SK-N-SH (cell line): ENCODE measurements at regions not wholly inside any gene's neighbourhood (a gene's known extent, or its start where the extent isn't known, plus 50 kb on each side); places are given as distances from the start of the nearest gene placed in this dataset.

Experiments
- CTCF ChIA-PET: fragments of 300-600, 350-600 bp; formaldehyde crosslinking; extraction: SDS; loops from one replicate; lab custom pipeline; 2021; lab: Yijun Ruan, JAX
- POLR2A ChIA-PET: fragments of 350-600 bp; sonication (Branson Sonifier 250); formaldehyde crosslinking; extraction: SDS; loops from one replicate; lab custom pipeline; 2020; ENCODE audit warnings: antibody characterized with exemption, inconsistent platforms; lab: Yijun Ruan, JAX
- DNase-seq: peaks from one replicate; pipeline ENCODE4 v3.0.0; 2012
- H2AFZ ChIP-seq: fragments of 200-600 bp; sonication (generic); 2 replicates; pipeline ENCODE4 v1.8.1; 2016; ENCODE audit warnings: antibody characterized with exemption, mild to moderate bottlenecking, low read depth
- H3F3A ChIP-seq: fragments of 200-600 bp; sonication (generic); replicated peaks from 2 replicates; pipeline ENCODE3; 2016; ENCODE audit warnings: antibody characterized with exemption, mild to moderate bottlenecking; ENCODE audit not compliant: insufficient read depth
- H3K27ac ChIP-seq, 2 experiments: fragments of 200-500 bp in 1 of 2; fragments of 200-600 bp in 1 of 2; sonication (Bioruptor generic) in 1 of 2; sonication (generic), shearing (Covaris generic) in 1 of 2; 2 replicates each; pipeline versions ENCODE4 v1.5.1 to v1.6.1; 2014 to 2016; ENCODE audit warnings: low read depth in 2 of 2, inconsistent platforms in 1 of 2, low read length in 1 of 2, mild to moderate bottlenecking in 1 of 2, mixed read lengths in 1 of 2
- H3K27me3 ChIP-seq: fragments of 200-600 bp; sonication (generic), shearing (Covaris generic); 2 replicates; pipeline ENCODE4 v1.6.1; 2016; ENCODE audit warnings: mixed run types; ENCODE audit not compliant: insufficient read depth
- H3K36me3 ChIP-seq, 2 experiments: fragments of 200-500 bp in 1 of 2; fragments of 200-600 bp in 1 of 2; sonication (Bioruptor generic) in 1 of 2; sonication (generic) in 1 of 2; replicated peaks in 1 of 2; 2 replicates each; pipeline versions ENCODE3 to v1.5.1; 2014 to 2016; ENCODE audit warnings: low read length in 1 of 2, mild to moderate bottlenecking in 1 of 2; ENCODE audit not compliant: insufficient read depth in 2 of 2, control insufficient read depth in 1 of 2
- H3K4me1 ChIP-seq, 2 experiments: fragments of 200-500 bp in 1 of 2; fragments of 200-600 bp in 1 of 2; sonication (Bioruptor generic) in 1 of 2; sonication (generic), shearing (Covaris generic) in 1 of 2; 2 replicates each; pipeline versions ENCODE4 v1.5.1 to v1.6.1; 2014 to 2016; ENCODE audit warnings: low read depth in 1 of 2, low read length in 1 of 2, mixed run types in 1 of 2; ENCODE audit not compliant: insufficient read depth in 2 of 2, control insufficient read depth in 1 of 2
- H3K4me2 ChIP-seq: fragments of 200-600 bp; sonication (generic), shearing (Covaris generic); 2 replicates; pipeline ENCODE4 v1.6.1; 2017; ENCODE audit warnings: mixed run types
- H3K4me3 ChIP-seq, 2 experiments: fragments of 200-500 bp in 1 of 2; fragments of 200-600 bp in 1 of 2; sonication (Bioruptor generic) in 1 of 2; sonication (generic), shearing (Covaris generic) in 1 of 2; 2 replicates each; pipeline versions ENCODE4 v1.5.1 to v1.8.1; 2014 to 2016; ENCODE audit warnings: low read depth in 2 of 2, inconsistent platforms in 1 of 2, low read length in 1 of 2, mild to moderate bottlenecking in 1 of 2, mixed read lengths in 1 of 2, moderate library complexity in 1 of 2
- H3K79me2 ChIP-seq: fragments of 200-600 bp; sonication (generic); 2 replicates; pipeline ENCODE4 v1.8.1; 2017; ENCODE audit warnings: mild to moderate bottlenecking; ENCODE audit not compliant: insufficient read depth
- H3K9ac ChIP-seq: fragments of 200-600 bp; sonication (generic); 2 replicates; pipeline ENCODE4 v1.6.1; 2017; ENCODE audit warnings: mixed run types
- H3K9me2 ChIP-seq: fragments of 200-600 bp; sonication (generic); 2 replicates; pipeline ENCODE4 v1.6.1; 2017; ENCODE audit warnings: mixed run types
- H3K9me3 ChIP-seq: fragments of 200-600 bp; sonication (generic); 2 replicates; pipeline ENCODE4 v1.6.1; 2017; ENCODE audit warnings: mixed run types, mild to moderate bottlenecking, moderate library complexity
- H4K20me1 ChIP-seq: fragments of 200-600 bp; sonication (generic); 2 replicates; pipeline ENCODE4 v1.6.1; 2017; ENCODE audit warnings: mild to moderate bottlenecking, mixed run types; ENCODE audit not compliant: insufficient read depth
- CHD2 ChIP-seq: fragments of 150-350 bp; IDR thresholded peaks from 2 replicates; pipeline ENCODE4 v1.6.1; 2018; ENCODE audit warnings: low read length; ENCODE audit not compliant: partially characterized antibody
- ELF1 ChIP-seq: IDR thresholded peaks from 2 replicates; pipeline ENCODE4 v1.4.0; 2012
- FOXJ3 ChIP-seq: sonication (generic); formaldehyde crosslinking; IDR thresholded peaks from 2 replicates; pipeline ENCODE4 v1.5.1; 2020; ENCODE audit warnings: mild to moderate bottlenecking, missing genetic modification reagents
- JUND ChIP-seq: IDR thresholded peaks from 2 replicates; pipeline ENCODE4 v1.4.0; 2012
- MAX ChIP-seq: IDR thresholded peaks from 2 replicates; pipeline ENCODE4 v1.4.0; 2012; ENCODE audit warnings: low read depth
- MXI1 ChIP-seq: IDR thresholded peaks from 2 replicates; pipeline ENCODE4 v1.6.1; 2012; ENCODE audit warnings: mild to moderate bottlenecking, low read depth, low read length, improper control_type of control experiment
- NRF1 ChIP-seq: IDR thresholded peaks from 2 replicates; pipeline ENCODE4 v1.6.1; 2012; ENCODE audit warnings: low read depth, mild to moderate bottlenecking, low read length
- RAD21 ChIP-seq: IDR thresholded peaks from 2 replicates; pipeline ENCODE4 v1.6.1; 2012; ENCODE audit warnings: mild to moderate bottlenecking, low read length
- RXRA ChIP-seq: IDR thresholded peaks from 2 replicates; pipeline ENCODE4 v1.4.0; 2012; ENCODE audit warnings: low read depth, mild to moderate bottlenecking, borderline replicate concordance
- TCF12 ChIP-seq: IDR thresholded peaks from 2 replicates; pipeline ENCODE4 v1.4.0; 2012
- WGBS: methylation state at CpG from one replicate; pipeline ENCODE4 v1.1.6; 2017; ENCODE audit warnings: low lambda C conversion rate; 5-methylcytosine and 5-hydroxymethylcytosine counted together
- TF ChIP-seq, protein P1 (sequence below): fragments of 150-350 bp; IDR thresholded peaks from 2 replicates; pipeline ENCODE4 v1.6.1; 2016; ENCODE audit warnings: mild to moderate bottlenecking, low read depth, low read length
- TF ChIP-seq, protein P2 (sequence below): IDR thresholded peaks from 2 replicates; pipeline ENCODE4 v1.6.1; 2012; ENCODE audit warnings: mild to moderate bottlenecking, low read depth, low read length, moderate library complexity
- TF ChIP-seq, protein P3 (sequence below): IDR thresholded peaks from 2 replicates; pipeline ENCODE4 v1.4.0; 2012; ENCODE audit warnings: low read depth, borderline replicate concordance

GRCh38 chr1:188846468-188846867 is 1631.2 kb downstream of the BRINP3 start:
- H3K4me2 ChIP-seq = no peak overlapping the region
- no peak overlapping the region for H3K27ac ChIP-seq
- ChIA-PET CTCF (no interaction called here), POLR2A (no interaction called here)
- no peaks in the 10 kb centered on the region for H3K9me2 ChIP-seq
- TF ChIP-seq MAX (no peak), TCF12 (no peak), MXI1 (no peak), RAD21 (no peak), CHD2 (no peak), NRF1 (no peak), JUND (no peak), ELF1 (no peak), RXRA (no peak), FOXJ3 (no peak)
- TF ChIP-seq, protein P1, sequence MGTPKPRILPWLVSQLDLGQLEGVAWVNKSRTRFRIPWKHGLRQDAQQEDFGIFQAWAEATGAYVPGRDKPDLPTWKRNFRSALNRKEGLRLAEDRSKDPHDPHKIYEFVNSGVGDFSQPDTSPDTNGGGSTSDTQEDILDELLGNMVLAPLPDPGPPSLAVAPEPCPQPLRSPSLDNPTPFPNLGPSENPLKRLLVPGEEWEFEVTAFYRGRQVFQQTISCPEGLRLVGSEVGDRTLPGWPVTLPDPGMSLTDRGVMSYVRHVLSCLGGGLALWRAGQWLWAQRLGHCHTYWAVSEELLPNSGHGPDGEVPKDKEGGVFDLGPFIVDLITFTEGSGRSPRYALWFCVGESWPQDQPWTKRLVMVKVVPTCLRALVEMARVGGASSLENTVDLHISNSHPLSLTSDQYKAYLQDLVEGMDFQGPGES = no peak
- TF ChIP-seq, protein P2, sequence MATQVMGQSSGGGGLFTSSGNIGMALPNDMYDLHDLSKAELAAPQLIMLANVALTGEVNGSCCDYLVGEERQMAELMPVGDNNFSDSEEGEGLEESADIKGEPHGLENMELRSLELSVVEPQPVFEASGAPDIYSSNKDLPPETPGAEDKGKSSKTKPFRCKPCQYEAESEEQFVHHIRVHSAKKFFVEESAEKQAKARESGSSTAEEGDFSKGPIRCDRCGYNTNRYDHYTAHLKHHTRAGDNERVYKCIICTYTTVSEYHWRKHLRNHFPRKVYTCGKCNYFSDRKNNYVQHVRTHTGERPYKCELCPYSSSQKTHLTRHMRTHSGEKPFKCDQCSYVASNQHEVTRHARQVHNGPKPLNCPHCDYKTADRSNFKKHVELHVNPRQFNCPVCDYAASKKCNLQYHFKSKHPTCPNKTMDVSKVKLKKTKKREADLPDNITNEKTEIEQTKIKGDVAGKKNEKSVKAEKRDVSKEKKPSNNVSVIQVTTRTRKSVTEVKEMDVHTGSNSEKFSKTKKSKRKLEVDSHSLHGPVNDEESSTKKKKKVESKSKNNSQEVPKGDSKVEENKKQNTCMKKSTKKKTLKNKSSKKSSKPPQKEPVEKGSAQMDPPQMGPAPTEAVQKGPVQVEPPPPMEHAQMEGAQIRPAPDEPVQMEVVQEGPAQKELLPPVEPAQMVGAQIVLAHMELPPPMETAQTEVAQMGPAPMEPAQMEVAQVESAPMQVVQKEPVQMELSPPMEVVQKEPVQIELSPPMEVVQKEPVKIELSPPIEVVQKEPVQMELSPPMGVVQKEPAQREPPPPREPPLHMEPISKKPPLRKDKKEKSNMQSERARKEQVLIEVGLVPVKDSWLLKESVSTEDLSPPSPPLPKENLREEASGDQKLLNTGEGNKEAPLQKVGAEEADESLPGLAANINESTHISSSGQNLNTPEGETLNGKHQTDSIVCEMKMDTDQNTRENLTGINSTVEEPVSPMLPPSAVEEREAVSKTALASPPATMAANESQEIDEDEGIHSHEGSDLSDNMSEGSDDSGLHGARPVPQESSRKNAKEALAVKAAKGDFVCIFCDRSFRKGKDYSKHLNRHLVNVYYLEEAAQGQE = no peak
- TF ChIP-seq, protein P3, sequence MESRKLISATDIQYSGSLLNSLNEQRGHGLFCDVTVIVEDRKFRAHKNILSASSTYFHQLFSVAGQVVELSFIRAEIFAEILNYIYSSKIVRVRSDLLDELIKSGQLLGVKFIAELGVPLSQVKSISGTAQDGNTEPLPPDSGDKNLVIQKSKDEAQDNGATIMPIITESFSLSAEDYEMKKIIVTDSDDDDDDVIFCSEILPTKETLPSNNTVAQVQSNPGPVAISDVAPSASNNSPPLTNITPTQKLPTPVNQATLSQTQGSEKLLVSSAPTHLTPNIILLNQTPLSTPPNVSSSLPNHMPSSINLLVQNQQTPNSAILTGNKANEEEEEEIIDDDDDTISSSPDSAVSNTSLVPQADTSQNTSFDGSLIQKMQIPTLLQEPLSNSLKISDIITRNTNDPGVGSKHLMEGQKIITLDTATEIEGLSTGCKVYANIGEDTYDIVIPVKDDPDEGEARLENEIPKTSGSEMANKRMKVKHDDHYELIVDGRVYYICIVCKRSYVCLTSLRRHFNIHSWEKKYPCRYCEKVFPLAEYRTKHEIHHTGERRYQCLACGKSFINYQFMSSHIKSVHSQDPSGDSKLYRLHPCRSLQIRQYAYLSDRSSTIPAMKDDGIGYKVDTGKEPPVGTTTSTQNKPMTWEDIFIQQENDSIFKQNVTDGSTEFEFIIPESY = no peak
- H3K36me3 ChIP-seq = no peaks in the 10 kb centered on the region
- H3K9me3 ChIP-seq = no peaks in the 10 kb centered on the region
- no peaks in the 10 kb centered on the region for H3F3A ChIP-seq
- no peaks in the 10 kb centered on the region for H3K79me2 ChIP-seq
- DNase-seq = no peak
- no peaks in the 10 kb centered on the region for H3K27me3 ChIP-seq
- no peak overlapping the region for H3K4me3 ChIP-seq
- no peaks in the 10 kb centered on the region for H4K20me1 ChIP-seq
- no peak overlapping the region for H2AFZ ChIP-seq
- H3K9ac ChIP-seq = no peak overlapping the region
- H3K4me1 ChIP-seq = no peaks in the 10 kb centered on the region
- 93% methylated on average over 4 of the region's 6 CpGs for WGBS
